ENCODE measurements at regions not wholly inside any gene's neighbourhood (a gene's known extent, or its start where the extent isn't known, plus 50 kb on each side); places are given as distances from the start of the nearest gene placed in this dataset.
"Not testable (repeated sequence)": the region's sequence is repeated elsewhere in the genome, so short reads cannot be mapped to it uniquely, and the experiment has no call there.

DNA sequence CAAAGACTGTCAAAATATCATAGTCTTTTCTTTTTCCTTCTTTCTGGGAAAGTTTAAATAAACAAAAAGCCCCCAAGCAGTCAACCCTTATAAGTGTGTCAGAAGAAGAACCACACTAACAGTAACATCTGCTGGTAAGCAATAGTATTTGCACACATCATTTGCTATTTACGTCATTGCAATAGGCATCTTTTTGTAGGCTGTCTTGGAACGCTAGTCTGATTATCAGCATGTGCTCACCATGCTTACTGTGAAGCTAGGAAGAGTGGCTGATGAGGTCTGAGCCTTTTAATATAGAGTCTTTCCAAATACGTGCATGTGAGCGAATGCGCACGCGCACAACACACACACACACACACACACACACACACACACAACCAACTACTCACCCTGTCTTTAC lies 599.0 kb upstream of the TPK1 start:
- no peak for DNase-seq

DNA sequence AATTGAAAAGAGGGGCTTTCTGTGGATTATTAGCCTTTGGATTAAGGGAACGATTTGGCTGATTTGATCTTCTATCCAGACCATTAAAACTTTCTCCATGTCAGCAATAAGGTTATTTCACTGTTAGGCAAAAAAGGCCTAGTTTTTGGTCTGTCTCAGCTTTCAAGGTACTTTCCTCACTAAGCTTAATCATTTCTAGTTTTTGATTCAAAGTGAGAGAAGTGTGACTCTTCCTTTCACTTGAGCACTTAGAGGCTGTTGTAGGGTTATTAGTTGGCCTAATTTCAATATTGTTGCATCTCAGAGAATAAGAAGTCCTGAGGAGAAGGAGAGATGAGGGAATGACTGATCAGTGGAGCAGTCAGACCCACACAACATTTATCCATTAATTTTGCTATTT lies 596.0 kb upstream of the TPK1 start:
- DNase-seq = no peak

DNA sequence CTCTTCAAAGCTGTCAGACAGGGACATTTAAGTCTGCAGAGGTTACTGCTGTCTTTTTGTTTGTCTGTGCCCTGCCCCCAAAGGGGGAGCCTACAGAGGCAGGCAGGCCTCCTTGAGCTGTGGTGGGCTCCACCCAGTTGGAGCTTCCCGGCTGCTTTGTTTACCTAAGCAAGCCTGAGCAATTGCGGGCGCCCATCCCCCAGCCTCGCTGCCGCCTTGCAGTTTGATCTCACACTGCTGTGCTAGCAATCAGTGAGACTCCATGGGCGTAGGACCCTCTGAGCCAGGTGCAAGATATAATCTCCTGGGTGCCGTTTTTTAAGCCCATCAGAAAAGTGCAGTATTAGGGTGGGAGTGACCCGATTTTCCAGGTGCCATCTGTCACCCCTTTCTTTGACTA lies 582.6 kb upstream of the TPK1 start:
- not testable (repeated sequence) for DNase-seq

DNA sequence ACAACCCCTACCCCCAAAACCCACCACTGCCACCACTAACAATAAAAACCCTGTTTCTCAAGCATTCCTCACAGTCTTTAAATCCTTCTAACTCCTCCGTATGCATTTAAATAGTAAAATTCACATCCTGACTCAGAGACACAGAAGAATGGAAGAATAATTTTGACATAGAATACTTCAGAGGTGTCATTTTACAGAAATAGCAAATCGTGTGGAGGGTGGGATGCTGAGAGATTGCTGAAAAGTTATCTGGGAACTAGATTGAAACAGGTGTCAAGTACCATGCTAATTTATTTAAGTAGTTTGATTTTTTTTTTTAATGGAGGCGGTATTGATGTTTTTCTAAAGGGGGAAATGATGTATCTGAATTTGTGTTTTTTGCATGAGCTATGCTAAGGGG lies 575.2 kb upstream of the TPK1 start:
- DNase-seq = no peak

DNA sequence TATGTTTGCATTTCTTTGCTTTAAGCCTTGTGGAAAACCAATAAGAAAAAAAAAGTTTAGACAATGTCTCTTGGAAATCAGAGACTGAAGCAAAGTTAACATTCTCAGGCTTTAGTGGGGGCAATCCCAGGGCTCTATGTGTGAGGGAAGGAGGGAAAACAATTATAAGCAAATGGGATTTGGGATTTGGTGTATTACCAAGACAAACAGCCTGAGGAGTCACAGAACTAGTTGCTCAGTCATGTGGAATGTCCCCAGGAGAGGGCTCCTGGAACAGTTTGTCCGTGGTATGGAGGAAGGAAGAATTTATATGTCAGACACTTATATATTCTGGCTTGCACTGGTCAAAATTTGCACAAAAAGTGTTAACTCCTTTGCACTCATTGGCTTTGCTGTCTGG lies 562.9 kb upstream of the TPK1 start:
- no peak for DNase-seq

DNA sequence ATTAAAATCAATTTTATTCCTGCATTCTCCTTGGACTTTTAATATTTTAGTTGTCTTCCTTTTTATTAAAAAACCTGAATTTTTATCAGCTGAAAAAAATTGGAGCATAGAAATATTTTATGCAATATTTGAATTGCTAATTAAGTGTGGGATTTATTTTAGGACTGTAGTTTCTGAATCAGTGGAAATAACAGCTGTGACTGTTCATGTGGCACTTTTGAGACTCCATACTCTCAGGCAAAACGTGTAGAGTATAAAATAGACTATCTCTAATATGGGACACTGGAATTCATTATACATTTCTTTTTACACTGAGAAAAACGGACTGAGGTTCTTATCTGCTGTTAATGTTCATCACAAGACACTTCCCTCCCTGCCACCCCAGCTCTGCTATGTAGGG lies 558.3 kb upstream of the TPK1 start:
- no peak for DNase-seq

DNA sequence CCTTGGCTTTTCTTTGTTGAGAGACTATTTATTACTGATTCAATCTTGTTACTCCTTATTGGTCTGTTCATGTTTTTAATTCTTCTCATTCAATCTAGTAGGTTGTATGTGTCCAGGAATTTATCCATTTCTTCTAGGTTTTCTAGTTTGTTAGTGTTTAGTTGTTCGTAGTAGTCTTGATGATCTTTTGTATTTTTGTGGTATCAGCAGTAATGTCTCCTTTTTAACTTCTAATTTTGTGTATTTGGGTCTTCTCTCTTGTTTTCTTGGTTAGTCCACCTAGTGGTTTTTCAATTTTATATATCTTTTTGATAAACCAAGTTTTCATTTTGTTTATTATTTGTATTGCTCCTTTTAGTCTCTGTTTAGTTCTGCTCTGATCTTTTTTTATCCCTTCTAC lies 546.9 kb upstream of the TPK1 start:
- no peak for DNase-seq

DNA sequence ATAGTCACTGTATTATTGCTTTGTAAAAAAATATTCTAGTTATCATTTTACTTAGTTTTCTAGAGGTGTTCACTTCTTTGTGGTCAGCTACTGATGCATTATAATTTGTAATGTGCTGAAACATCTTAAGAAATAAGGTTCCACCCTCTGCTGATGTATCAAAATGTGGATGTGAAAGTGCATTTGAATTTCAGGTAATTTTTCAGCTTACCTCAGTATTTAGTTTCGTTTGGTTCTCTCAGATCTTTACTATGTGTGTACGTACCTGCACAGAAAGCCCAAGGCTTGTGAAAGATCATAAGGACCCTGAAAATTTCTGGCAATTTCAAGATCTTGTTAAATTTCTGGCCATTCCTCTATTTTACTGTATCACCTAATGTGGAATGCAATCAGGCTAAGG lies 542.3 kb upstream of the TPK1 start:
- no peak for DNase-seq

DNA sequence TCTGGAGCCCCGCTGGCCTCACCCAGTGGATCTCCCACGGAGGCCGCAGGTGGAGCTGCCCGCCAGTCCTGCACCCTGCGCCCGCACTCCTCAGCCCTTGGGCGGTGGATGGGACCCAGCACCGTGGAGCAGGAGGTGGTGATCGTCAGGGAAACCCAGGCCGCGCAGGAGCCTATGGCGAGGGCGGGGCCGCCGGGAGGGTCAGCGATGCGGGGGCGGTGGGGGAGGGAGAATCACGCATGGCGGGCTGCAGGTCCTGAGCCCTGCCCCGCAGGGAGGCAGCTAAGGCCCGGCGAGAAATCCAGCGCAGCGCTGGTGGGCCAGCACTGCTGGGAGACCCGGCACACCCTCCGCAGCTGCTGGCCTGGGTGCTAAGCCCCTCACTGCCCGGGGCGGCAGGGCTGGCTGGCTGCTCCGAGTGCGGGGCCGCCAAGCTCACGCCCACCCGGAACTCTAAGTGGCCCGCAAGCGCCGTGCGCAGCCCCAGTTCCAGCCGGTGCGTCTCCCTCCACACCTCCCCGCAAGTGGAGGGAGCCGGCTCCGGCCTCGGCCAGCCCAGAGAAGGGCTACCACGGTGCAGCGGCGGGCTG lies 524.8 kb upstream of the TPK1 start:
- no peak for DNase-seq

DNA sequence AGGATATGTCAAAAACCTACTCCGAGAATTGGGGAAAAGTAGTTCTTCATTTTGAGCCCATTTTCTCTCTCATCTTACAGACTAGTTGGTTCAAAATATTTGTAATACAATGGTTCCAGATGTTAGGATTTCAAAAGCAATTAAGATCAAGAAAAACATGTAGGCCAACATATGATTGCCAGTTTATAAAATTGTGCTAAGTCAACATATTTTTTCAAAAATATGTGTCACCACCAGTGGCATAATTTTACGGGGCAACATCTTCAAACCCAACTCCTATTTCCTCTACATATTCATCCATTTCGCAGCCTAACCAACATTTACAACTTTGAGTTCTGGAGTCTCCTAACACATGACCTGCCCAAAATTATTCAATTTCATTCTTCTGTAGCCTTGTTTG lies 514.5 kb upstream of the TPK1 start:
- no peak for DNase-seq

DNA sequence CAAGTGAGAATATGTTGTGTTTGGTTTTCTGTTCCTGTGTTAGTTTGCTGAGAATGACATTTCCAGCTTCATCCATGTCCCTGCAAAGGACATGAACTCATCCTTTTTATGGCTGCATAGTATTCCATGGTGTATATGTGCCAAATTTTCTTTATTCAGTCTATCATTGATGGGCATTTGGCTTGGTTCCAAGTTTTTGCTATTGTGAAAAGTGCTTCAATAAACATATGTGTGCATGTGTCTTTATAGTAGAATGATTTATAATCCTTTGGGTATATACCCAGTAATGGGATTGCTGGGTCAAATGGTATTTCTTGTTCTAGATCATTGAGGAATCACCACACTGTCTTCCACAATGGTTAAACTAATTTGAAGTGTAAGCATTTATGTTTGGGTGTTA lies 513.6 kb upstream of the TPK1 start:
- DNase-seq = not testable (repeated sequence)

DNA sequence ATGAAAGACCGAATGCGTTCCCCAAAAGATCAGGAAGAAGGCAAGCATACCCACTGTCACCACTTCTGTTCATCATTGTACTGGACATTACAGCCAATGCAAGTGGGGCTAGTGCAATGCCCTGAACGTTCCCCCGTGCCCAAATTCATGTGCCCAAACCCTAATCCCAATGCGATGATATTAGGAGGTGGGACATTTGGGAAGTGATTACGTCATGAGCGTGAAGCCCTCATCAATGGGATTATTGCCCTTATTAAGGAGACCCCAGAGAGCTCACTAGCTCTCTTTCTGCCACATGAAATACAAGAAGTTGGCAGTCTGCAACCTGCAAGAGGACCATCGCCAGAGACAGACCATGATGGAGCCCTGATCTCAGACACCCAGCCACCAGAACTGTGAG lies 511.4 kb upstream of the TPK1 start:
- no peak for DNase-seq

DNA sequence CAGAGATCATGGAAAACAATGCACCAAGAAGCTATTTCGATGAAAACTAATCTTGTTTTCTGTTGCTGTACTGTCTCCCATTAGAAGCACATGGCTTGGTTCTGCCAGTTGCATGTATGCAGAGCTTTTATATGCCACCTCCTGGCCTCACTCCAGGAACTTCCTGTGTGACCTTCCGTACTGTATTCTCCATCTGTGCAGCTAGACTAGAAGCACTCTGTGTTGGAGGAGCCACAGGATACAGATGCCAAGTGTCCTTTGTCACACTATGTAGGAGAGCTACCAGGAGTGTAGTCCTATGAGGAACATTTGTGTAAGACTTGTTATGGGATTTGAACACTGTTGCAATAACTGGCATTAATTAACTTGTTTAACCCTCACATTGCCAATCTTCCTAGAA lies 503.5 kb upstream of the TPK1 start:
- no peak for DNase-seq

DNA sequence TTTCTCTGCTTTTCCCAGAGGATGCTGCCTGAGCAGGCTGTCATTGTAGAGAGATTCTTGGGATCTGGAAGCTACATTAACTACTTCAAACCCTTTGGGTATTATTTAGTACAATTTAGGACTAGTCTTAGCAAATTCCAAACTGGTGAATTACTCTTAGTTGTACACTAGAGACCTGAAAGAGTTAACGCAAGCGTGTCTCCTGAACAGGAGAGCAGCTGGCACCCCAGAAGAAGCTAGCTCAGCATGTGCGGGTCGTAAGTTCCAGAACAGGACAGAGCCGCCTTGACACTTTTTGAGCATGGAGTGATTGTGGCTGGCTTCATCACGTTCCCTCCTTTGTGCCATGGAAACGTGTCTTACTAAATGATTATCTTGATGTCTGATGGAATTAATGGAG lies 495.7 kb upstream of the TPK1 start:
- no peak for DNase-seq

DNA sequence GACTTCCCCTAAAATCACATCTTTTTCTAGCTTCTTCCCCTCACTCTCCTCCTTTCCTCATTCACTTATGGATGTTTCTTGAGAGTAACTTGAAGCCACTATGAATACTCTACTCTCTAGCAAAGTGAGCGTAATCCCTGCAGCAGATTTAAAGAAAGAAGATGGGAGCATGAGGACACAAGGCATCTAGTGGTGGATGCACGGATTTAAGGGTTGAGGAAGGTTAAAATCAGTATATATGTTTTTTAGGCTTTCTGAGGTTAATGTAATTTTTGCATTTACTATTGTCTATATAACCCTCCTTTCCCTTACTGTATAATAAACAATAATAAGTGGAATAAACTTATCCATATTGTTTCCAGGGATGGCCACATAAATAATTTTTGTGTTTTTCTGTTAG lies 495.2 kb upstream of the TPK1 start:
- DNase-seq = no peak

DNA sequence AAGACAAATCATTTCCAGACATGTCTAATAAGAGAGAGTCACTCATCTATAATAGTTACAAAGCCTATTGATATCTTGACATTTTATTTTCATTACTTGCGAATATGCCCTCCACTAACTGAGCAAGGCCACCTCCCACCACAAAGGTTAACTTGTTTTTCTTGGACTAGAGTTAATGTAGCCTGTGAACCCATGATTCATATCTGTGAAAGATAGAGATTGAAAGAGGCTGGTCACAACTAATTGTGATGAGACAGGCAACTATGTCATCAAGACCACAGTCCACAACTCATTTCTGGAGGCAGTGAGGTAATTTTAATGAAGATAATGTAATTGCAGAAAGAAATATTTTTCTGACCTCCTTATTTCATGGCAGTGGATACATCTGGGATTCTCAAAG lies 491.8 kb upstream of the TPK1 start:
- DNase-seq = no peak

DNA sequence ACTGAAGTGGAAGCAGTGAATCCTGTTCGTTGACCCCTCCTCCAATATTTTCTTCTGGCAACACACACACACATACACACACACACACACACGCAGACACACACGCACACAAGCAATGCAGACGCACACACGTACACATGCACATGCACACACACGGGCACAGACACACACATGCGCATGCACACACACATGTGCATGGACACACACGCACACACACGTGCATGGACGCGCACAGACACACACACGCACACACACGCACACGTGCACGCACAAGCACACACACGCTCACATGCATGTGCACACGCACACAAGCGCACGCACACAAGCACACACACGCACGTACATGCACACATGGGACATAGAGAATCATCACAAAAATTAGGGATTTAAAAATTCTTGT lies 488.2 kb upstream of the TPK1 start:
- DNase-seq = no peak

DNA sequence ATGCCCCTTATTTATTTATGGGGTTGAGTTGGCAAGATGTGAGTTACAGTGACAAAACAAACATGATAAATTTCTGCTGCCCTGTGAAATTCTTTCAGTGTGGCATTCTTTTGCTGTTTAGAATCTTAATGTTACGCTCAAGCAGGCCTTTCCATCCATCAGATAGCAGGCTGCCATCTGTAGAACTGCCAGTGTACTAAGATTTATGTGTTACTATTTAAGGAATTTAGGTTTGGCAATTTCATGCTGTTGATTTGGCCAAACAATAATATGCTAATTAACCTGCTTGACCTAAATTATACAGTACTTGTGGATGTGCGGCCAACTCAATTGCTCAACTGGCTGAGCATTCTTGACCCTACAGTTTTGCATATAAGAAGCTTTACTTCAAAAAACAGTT lies 477.7 kb upstream of the TPK1 start:
- DNase-seq = no peak

DNA sequence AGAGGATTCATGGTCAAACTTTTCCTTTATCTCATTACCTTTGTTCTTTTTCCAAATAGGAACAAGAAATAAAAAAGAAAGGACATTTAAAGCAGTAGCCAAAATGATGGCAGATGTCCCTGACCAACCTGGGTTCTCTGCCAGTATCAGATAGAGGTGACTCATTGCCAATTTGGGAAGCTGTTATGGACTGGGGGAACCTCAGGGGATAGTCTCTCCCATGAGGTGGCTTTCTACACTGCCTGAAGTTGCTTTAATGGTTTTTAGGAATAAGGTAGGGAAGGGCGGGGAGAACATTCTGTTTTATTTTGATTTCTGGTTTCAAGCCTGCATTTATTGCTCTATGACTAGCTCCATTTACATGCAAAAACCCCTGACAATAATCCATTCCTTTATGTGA lies 457.9 kb upstream of the TPK1 start:
- no peak for DNase-seq

DNA sequence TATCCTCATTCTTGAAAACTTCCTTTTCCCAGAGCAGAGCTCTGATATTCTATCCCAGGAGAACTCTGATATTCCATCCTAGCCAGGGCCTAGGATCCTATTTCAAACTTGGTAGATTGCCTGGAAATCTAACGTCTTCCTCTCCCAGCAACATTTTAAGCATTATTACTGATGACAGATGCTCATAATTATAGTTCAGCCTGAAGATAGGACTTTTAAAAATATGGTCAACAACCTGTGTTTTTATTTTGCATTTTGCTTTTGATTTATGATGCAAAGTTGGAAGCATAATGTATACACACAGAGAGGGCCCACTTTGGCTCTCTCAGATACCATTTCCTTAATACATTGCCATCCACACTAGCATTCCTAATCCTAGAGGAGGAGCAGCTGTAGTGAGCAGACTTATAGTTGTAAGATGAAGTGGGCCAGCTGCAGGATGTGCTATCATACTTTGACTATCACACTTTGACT lies 457.4 kb upstream of the TPK1 start:
- no peak for DNase-seq

DNA sequence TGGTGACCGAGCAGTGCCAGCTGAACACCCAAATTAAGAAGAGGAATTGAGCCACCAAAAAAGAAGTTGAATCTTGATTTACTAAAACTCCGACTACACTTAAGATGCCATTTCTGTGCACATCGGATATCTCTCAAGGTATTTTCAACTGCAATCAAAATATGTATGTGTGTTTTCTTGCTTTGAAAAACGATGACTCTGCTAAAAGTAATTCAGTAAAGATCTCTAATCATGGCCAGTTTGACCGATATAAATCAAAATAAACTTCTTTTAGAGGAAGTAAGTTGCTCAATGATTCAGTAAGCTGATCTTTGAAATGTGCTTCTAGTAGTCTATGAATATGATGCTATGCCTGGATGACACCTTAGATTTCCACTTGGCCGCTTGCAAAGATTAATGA lies 453.5 kb upstream of the TPK1 start:
- DNase-seq = no peak

DNA sequence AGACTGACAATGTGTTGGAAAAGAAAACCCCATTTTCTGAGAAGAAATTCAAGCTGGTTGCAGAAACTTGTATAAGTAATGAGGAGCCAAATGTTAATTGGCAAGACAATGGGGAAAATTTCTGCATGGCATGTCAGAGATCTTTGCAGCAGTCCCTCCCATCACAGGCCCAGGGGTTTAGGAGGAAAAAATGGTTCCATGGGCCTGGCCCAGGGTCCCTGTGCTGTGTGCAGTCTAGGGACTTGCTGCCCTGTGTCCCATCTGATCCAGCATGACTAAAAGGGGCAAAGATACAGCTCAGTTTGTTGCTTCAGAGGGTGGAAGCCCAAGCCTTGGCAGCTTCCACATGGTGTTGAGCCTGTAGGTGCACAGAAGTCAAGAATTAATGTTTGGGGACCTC lies 440.3 kb upstream of the TPK1 start:
- no peak for DNase-seq

DNA sequence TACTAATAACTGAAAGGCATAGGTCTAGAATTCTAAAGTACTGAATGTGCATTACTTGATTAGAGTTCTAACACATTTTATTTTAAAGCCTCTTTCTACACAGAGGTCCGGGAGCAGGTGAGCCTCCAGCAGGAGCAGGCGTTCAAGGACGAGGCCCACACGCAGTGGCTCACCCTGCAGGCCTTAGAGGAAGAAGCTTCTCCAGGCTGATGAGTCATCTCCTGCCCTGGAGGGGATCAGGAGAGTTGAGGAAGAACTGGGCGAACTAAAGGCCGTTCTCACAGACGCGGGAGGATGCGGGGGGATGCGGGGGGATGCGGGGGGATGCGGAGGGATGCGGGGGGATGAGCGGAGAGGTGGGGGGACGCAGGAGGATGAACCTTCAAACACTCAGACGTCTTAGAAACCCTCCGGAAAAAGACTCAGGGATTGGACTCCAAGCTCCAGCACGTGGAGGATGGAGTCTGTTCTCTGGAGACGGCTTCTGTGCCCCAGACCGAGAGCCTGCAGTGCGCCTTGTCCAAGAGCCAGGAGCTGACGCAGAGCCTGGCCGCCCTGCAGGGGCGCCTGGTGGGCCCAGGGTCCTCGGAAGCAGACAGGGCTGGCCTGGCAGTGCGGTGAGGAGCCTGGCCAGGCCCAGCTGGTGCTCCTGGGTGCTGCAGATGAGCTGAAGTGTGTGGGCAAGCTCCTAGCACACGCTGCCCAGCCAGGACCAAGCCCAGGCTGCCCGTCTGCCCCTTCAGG lies 433.7 kb upstream of the TPK1 start:
- DNase-seq = no peak

DNA sequence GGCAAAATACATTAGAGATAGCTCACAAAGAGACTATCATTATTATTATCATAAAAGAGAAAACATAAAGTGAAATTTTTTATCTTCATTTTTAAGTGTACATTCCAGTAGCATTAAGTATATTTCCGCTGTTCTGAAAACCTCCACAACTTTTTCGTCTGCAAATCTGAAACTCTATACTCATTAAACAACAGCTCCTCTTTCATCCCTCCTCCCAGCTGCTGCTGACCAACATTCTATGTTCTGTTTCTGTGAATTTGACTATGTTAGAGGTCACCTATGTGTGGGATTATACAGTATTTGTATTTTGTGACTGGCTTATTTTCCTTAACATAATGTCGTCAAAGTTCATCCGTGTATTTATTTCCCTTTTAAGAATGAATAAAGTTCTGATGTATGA lies 429.3 kb upstream of the TPK1 start:
- DNase-seq = no peak

DNA sequence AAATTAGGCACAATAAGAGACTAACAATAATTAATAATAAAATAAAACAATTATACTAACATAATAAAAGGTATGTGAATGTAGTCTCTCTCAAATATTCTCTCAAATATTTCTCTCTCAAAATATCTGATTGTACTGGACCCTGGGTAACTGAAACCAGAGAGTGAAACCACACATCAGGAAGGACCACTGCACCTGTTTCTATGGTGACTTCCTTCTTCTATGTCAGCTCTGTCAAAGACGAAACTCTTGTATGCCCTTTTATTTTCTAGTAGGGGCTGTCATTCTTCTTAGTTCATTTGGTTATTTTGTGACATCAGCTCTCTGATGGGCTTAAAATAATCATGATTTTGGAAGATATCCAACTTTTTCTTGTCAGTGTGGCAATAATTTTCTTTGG lies 428.0 kb upstream of the TPK1 start:
- no peak for DNase-seq

All from OCI-M1 (cell line).